ENCODE measurements at regions not wholly inside any gene's neighbourhood (a gene's known extent, or its start where the extent isn't known, plus 50 kb on each side); places are given as distances from the start of the nearest gene placed in this dataset.

- TF ChIP-seq CTCF (IDR thresholded peaks at IDR 0.05; ENCODE audit: low read depth, low read length, missing input control) (no peak), TAF1 (conservative IDR thresholded peaks at IDR 0.05) (no peak), RXRA (IDR thresholded peaks at IDR 0.05) (no peak), REST (IDR thresholded peaks at IDR 0.05) (no peak), ATF3 (IDR thresholded peaks at IDR 0.05) (no peak), ZBTB33 (IDR thresholded peaks at IDR 0.05) (no peak), JUND (IDR thresholded peaks at IDR 0.05) (no peak), MAX (IDR thresholded peaks at IDR 0.05) (no peak), SP1 (IDR thresholded peaks at IDR 0.05) (no peak)
These were observed 70.1 kb downstream of the OSR1 start for GRCh38 chr2:19288291-19288690.

All from liver (tissue), 3 donors.